HCT116 (cell line): ENCODE measurements at regions not wholly inside any gene's neighbourhood (a gene's known extent, or its start where the extent isn't known, plus 50 kb on each side); places are given as distances from the start of the nearest gene placed in this dataset.

Experiments
- CTCF ChIP-seq, 3 experiments: fragments of 200-600 bp in 1 of 3; sonication (generic) in 1 of 3; IDR thresholded peaks in 2 of 3; conservative IDR thresholded peaks in 1 of 3; 2 replicates each; pipeline ENCODE4 v1.5.1; 2012 to 2017; ENCODE audit warnings: low read depth in 2 of 3, low read length in 2 of 3, antibody characterized with exemption in 1 of 3, borderline replicate concordance in 1 of 3, control low read depth in 1 of 3, mild to moderate bottlenecking in 1 of 3, mixed read lengths in 1 of 3, mixed run types in 1 of 3, moderate library complexity in 1 of 3; ENCODE audit not compliant: insufficient read depth in 1 of 3
- EZH2 ChIP-seq: fragments of 200-600 bp; sonication (generic); IDR thresholded peaks from 2 replicates; pipeline ENCODE4 v1.6.1; 2017; ENCODE audit warnings: antibody characterized with exemption, mixed run types
- EZH2phosphoT487 ChIP-seq: fragments of 200-600 bp; IDR thresholded peaks from 2 replicates; pipeline ENCODE4 v1.6.1; 2018; ENCODE audit warnings: antibody characterized with exemption, borderline replicate concordance
- FOSL1 ChIP-seq: IDR thresholded peaks from 2 replicates; pipeline ENCODE4 v1.6.1; 2012; ENCODE audit warnings: low read depth
- POLR2A ChIP-seq: IDR thresholded peaks from 2 replicates; pipeline ENCODE4 v1.7.0; 2011; ENCODE audit warnings: borderline replicate concordance; ENCODE audit not compliant: insufficient read depth, insufficient read length; ENCODE audit errors: extremely low read depth
- POLR2AphosphoS5 ChIP-seq: IDR thresholded peaks from 2 replicates; pipeline ENCODE4 v1.6.1; 2011; ENCODE audit warnings: mild to moderate bottlenecking, low read depth, low read length, moderate library complexity

- TF ChIP-seq CTCF (IDR thresholded peaks at IDR 0.05 in 2 of 3, conservative IDR thresholded peaks at IDR 0.05 in 1 of 3; ENCODE audit: borderline replicate concordance in 1 of 3, insufficient read depth in 1 of 3, low read depth in 2 of 3, low read length in 2 of 3) (no peak), FOSL1 (no peak), POLR2A (no peak), EZH2phosphoT487 (no peak), EZH2 (no peak), POLR2AphosphoS5 (no peak)
These were observed 377.7 kb upstream of the KAZN start for GRCh38 chr1:14220811-14221210.
